ENCODE measurements at regions not wholly inside any gene's neighbourhood (a gene's known extent, or its start where the extent isn't known, plus 50 kb on each side); places are given as distances from the start of the nearest gene placed in this dataset.

GRCh38 chr13:84377106-84377505 is 494.8 kb upstream of the SLITRK1 start:
- Histone ChIP-seq H3F3A (ENCODE audit: low read depth) (no peaks in the 10 kb centered on the region), H3K27me3 (ENCODE audit: insufficient read depth, low read length, poor library complexity, severe bottlenecking) (no peaks in the 10 kb centered on the region), H3K9me2 (replicated peaks; ENCODE audit: low read depth, low read length) (no peaks in the 10 kb centered on the region), H2AFZ (ENCODE audit: low read length) (no peak overlapping the region), H3K79me2 (ENCODE audit: insufficient read depth, low read length) (no peaks in the 10 kb centered on the region), H3K4me2 (ENCODE audit: low read depth, low read length, poor library complexity, severe bottlenecking) (no peak overlapping the region), H3K9me3 (ENCODE audit: insufficient read depth, low read depth, low read length) (no peaks in the 10 kb centered on the region), H3K4me3 (ENCODE audit: low read length, poor library complexity, severe bottlenecking) (no peak overlapping the region), H4K20me1 (ENCODE audit: insufficient read depth, low read length, poor library complexity, severe bottlenecking) (no peaks in the 10 kb centered on the region), H3K9ac (ENCODE audit: low read depth, low read length, poor library complexity, severe bottlenecking) (no peak overlapping the region), H3K36me3 (ENCODE audit: insufficient read depth, low read length) (no peaks in the 10 kb centered on the region), H3K4me1 (ENCODE audit: insufficient read depth, low read length, poor library complexity, severe bottlenecking) (no peaks in the 10 kb centered on the region)
- TF ChIP-seq EZH2phosphoT487 (IDR thresholded peaks at IDR 0.05; ENCODE audit: borderline replicate concordance) (no peak), CTCF (conservative IDR thresholded peaks at IDR 0.05; ENCODE audit: low read length) (no peak)

- Histone ChIP-seq H3K4me2 (ENCODE audit: low read depth, low read length, poor library complexity, severe bottlenecking) (no peak overlapping the region), H3K9me2 (replicated peaks; ENCODE audit: low read depth, low read length) (no peaks in the 10 kb centered on the region), H3K9ac (ENCODE audit: low read depth, low read length, poor library complexity, severe bottlenecking) (no peak overlapping the region), H3F3A (ENCODE audit: low read depth) (no peaks in the 10 kb centered on the region), H3K27me3 (ENCODE audit: insufficient read depth, low read length, poor library complexity, severe bottlenecking) (no peaks in the 10 kb centered on the region), H4K20me1 (ENCODE audit: insufficient read depth, low read length, poor library complexity, severe bottlenecking) (no peaks in the 10 kb centered on the region), H3K4me3 (ENCODE audit: low read length, poor library complexity, severe bottlenecking) (no peak overlapping the region), H3K79me2 (ENCODE audit: insufficient read depth, low read length) (no peaks in the 10 kb centered on the region), H2AFZ (ENCODE audit: low read length) (no peak overlapping the region), H3K4me1 (ENCODE audit: insufficient read depth, low read length, poor library complexity, severe bottlenecking) (no peaks in the 10 kb centered on the region), H3K9me3 (ENCODE audit: insufficient read depth, low read depth, low read length) (no peaks in the 10 kb centered on the region), H3K36me3 (ENCODE audit: insufficient read depth, low read length) (no peaks in the 10 kb centered on the region)
- TF ChIP-seq EZH2phosphoT487 (IDR thresholded peaks at IDR 0.05; ENCODE audit: borderline replicate concordance) (no peak), CTCF (conservative IDR thresholded peaks at IDR 0.05; ENCODE audit: low read length) (no peak)
Observed at GRCh38 chr13:84366506-84366905, 484.2 kb upstream of the SLITRK1 start.

- Histone ChIP-seq H3K36me3 (ENCODE audit: insufficient read depth, low read length) (no peaks in the 10 kb centered on the region), H3K79me2 (ENCODE audit: insufficient read depth, low read length) (no peaks in the 10 kb centered on the region), H3K4me3 (ENCODE audit: low read length, poor library complexity, severe bottlenecking) (no peak overlapping the region), H3K4me1 (ENCODE audit: insufficient read depth, low read length, poor library complexity, severe bottlenecking) (no peaks in the 10 kb centered on the region), H3K27me3 (ENCODE audit: insufficient read depth, low read length, poor library complexity, severe bottlenecking) (no peaks in the 10 kb centered on the region), H3K9me2 (replicated peaks; ENCODE audit: low read depth, low read length) (no peaks in the 10 kb centered on the region), H2AFZ (ENCODE audit: low read length) (no peak overlapping the region), H3K4me2 (ENCODE audit: low read depth, low read length, poor library complexity, severe bottlenecking) (no peak overlapping the region), H3K9ac (ENCODE audit: low read depth, low read length, poor library complexity, severe bottlenecking) (no peak overlapping the region), H4K20me1 (ENCODE audit: insufficient read depth, low read length, poor library complexity, severe bottlenecking) (no peaks in the 10 kb centered on the region), H3K9me3 (ENCODE audit: insufficient read depth, low read depth, low read length) (no peaks in the 10 kb centered on the region), H3F3A (ENCODE audit: low read depth) (no peaks in the 10 kb centered on the region)
- TF ChIP-seq CTCF (conservative IDR thresholded peaks at IDR 0.05; ENCODE audit: low read length) (no peak), EZH2phosphoT487 (IDR thresholded peaks at IDR 0.05; ENCODE audit: borderline replicate concordance) (no peak)
Observed at GRCh38 chr13:84362777-84363176, 480.5 kb upstream of the SLITRK1 start.
